Tibial nerve (tissue), 3 donors: ENCODE measurements at regions not wholly inside any gene's neighbourhood (a gene's known extent, or its start where the extent isn't known, plus 50 kb on each side); places are given as distances from the start of the nearest gene placed in this dataset.

Experiments
- POLR2A ChIP-seq, 2 donors: fragments of 450-650 bp; IDR thresholded peaks; one replicate each; pipeline ENCODE4 v1.6.1; 2017; ENCODE audit warnings: antibody characterized with exemption in 2 of 2, mild to moderate bottlenecking in 2 of 2, moderate library complexity in 2 of 2
- TF ChIP-seq, protein P1 (sequence below), 5 experiments: fragments of 200-600 bp in 3 of 5; fragments of 450-650 bp in 2 of 5; sonication (generic) in 3 of 5; IDR thresholded peaks; one replicate each; pipeline ENCODE4 v1.5.1; 2016 to 2019; ENCODE audit warnings: antibody characterized with exemption in 5 of 5, mild to moderate bottlenecking in 3 of 5, moderate library complexity in 2 of 5

DNA sequence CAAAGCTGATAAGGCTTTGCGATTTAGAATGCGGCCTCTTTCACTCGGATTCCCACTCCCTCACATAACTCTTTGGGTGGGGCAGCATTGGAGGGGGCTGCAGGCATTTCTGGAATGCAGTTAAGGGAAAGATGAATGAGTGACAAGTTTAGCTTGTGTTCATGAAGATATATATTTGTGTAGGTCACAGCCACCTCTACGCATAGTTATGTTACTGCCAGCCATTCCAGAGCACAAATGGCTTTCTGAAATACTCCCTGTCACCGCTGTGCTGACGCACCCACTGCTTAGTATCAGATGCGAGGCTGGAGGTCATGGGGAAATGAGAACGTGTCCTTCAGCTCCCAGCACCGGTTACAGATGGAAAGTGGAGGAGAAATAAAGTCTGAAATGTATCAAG, 54.1 kb upstream of the ATP1A1 start:
- TF ChIP-seq, protein P1, sequence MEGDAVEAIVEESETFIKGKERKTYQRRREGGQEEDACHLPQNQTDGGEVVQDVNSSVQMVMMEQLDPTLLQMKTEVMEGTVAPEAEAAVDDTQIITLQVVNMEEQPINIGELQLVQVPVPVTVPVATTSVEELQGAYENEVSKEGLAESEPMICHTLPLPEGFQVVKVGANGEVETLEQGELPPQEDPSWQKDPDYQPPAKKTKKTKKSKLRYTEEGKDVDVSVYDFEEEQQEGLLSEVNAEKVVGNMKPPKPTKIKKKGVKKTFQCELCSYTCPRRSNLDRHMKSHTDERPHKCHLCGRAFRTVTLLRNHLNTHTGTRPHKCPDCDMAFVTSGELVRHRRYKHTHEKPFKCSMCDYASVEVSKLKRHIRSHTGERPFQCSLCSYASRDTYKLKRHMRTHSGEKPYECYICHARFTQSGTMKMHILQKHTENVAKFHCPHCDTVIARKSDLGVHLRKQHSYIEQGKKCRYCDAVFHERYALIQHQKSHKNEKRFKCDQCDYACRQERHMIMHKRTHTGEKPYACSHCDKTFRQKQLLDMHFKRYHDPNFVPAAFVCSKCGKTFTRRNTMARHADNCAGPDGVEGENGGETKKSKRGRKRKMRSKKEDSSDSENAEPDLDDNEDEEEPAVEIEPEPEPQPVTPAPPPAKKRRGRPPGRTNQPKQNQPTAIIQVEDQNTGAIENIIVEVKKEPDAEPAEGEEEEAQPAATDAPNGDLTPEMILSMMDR (IDR thresholded peaks at IDR 0.05): no peak
- TF ChIP-seq POLR2A (IDR thresholded peaks at IDR 0.05): no peak
